ENCODE measurements at regions not wholly inside any gene's neighbourhood (a gene's known extent, or its start where the extent isn't known, plus 50 kb on each side); places are given as distances from the start of the nearest gene placed in this dataset.

GRCh38 chr9:36763778-36764177 is 191.1 kb downstream of the MELK start:
- no peak for DNase-seq

- no peak for DNase-seq
Observed at GRCh38 chr9:36764364-36765076, 191.8 kb downstream of the MELK start.

- DNase-seq: no peak
Observed at GRCh38 chr9:36765077-36765390, 192.3 kb downstream of the MELK start.

GRCh38 chr9:36765468-36766341 is 193.0 kb downstream of the MELK start:
- DNase-seq: peak; percentile 16 to 24 (median 22)

GRCh38 chr9:36768677-36769076 is 196.0 kb downstream of the MELK start:
- DNase-seq: no peak

GRCh38 chr9:36770025-36770424 is 197.3 kb downstream of the MELK start:
- DNase-seq: no peak

GRCh38 chr9:36772449-36773403 is 200.0 kb downstream of the MELK start:
- peak; percentile 8 to 58 (median 35) for DNase-seq

GRCh38 chr9:36778682-36779081 is 206.0 kb downstream of the MELK start:
- no peak for DNase-seq

GRCh38 chr9:36779582-36779981 is 206.9 kb downstream of the MELK start:
- DNase-seq: no peak

GRCh38 chr9:36780186-36780585 is 207.5 kb downstream of the MELK start:
- DNase-seq: no peak

GRCh38 chr9:36781533-36781932 is 208.8 kb downstream of the MELK start:
- DNase-seq: no peak
